ENCODE measurements at regions not wholly inside any gene's neighbourhood (a gene's known extent, or its start where the extent isn't known, plus 50 kb on each side); places are given as distances from the start of the nearest gene placed in this dataset.

GRCh38 chrX:25151749-25152148 is 136.0 kb upstream of the ARX start:
- Histone ChIP-seq H3K4me3 (no peak overlapping the region), H3K9me3 (no peaks in the 10 kb centered on the region), H3K36me3 (replicated peaks in 1 of 2; ENCODE audit: insufficient read depth in 1 of 2, low read depth in 2 of 2) (no peaks in the 10 kb centered on the region), H3K4me1 (no peaks in the 10 kb centered on the region), H3K27me3 (no peaks in the 10 kb centered on the region), H3K27ac (no peak overlapping the region)
- intact Hi-C loops (cut with DNase I) = no loop called here
- TF ChIP-seq CTCF (IDR thresholded peaks at IDR 0.05) = no peak
- TF ChIP-seq POLR2A (IDR thresholded peaks at IDR 0.05) = no peak
- ATAC-seq = no peak
- 94% methylated on average over 2 of the region's 2 CpGs for WGBS, 2 donors
- DNase-seq = no peak

- no peaks in the 10 kb centered on the region for H3K4me1 ChIP-seq
- DNase-seq (peak; percentile 47 to 80 (median 60)), ATAC-seq (peak; percentile 35)
- H3K36me3 ChIP-seq (replicated peaks in 1 of 2; ENCODE audit: insufficient read depth in 1 of 2, low read depth in 2 of 2) = no peaks in the 10 kb centered on the region
- intact Hi-C loops (cut with DNase I) = loop anchor here (5.0 kb wide), 1 partner anchor 307 kb away; no protein-coding TSS in a partner anchor
- no peak overlapping the region for H3K4me3 ChIP-seq
- H3K27ac ChIP-seq = no peak overlapping the region
- 14 to 22% methylated on average over 16 to 19 of the region's 19 CpGs for WGBS, 2 donors
- TF ChIP-seq POLR2A (IDR thresholded peaks at IDR 0.05) (no peak), CTCF (IDR thresholded peaks at IDR 0.05) (peak; percentile 40 to 69 (median 50))
- no peaks in the 10 kb centered on the region for H3K9me3 ChIP-seq
- no peaks in the 10 kb centered on the region for H3K27me3 ChIP-seq
Observed at GRCh38 chrX:25144043-25144940, 128.5 kb upstream of the ARX start.

GRCh38 chrX:25143596-25143995 is 127.8 kb upstream of the ARX start:
- ATAC-seq = no peak
- Histone ChIP-seq H3K36me3 (replicated peaks in 1 of 2; ENCODE audit: insufficient read depth in 1 of 2, low read depth in 2 of 2) (no peaks in the 10 kb centered on the region), H3K4me3 (no peak overlapping the region), H3K27me3 (no peaks in the 10 kb centered on the region), H3K9me3 (no peaks in the 10 kb centered on the region), H3K4me1 (no peaks in the 10 kb centered on the region), H3K27ac (no peak overlapping the region)
- WGBS, 2 donors = 65 to 68% methylated on average over 6 to 8 of the region's 8 CpGs
- TF ChIP-seq CTCF (IDR thresholded peaks at IDR 0.05) = no peak
- no peak for TF ChIP-seq POLR2A (IDR thresholded peaks at IDR 0.05)
- no peak for DNase-seq
- intact Hi-C loops (cut with DNase I) = loop anchor here (5.0 kb wide), 1 partner anchor 306 kb away; no protein-coding TSS in a partner anchor

- Histone ChIP-seq H3K4me3 (no peak overlapping the region), H3K36me3 (replicated peaks in 1 of 2; ENCODE audit: insufficient read depth in 1 of 2, low read depth in 2 of 2) (no peaks in the 10 kb centered on the region), H3K27ac (no peak overlapping the region), H3K27me3 (no peaks in the 10 kb centered on the region), H3K4me1 (no peaks in the 10 kb centered on the region), H3K9me3 (no peaks in the 10 kb centered on the region)
- DNase-seq (no peak), ATAC-seq (no peak)
- TF ChIP-seq POLR2A (IDR thresholded peaks at IDR 0.05) (no peak), CTCF (IDR thresholded peaks at IDR 0.05) (no peak)
- intact Hi-C loops (cut with DNase I) = loop anchor here (5.0 kb wide), 1 partner anchor 304 kb away; no protein-coding TSS in a partner anchor
- 55 to 82% methylated on average over 1 of the region's 1 CpG for WGBS, 2 donors
Observed at GRCh38 chrX:25141684-25142083, 125.9 kb upstream of the ARX start.
